GM21447 (cell line): ENCODE measurements at regions not wholly inside any gene's neighbourhood (a gene's known extent, or its start where the extent isn't known, plus 50 kb on each side); places are given as distances from the start of the nearest gene placed in this dataset.

ENCODE experiments used
- ATAC-seq: cut with Tn5 transposase; IDR thresholded peaks from one replicate; pipeline ENCODE4 v1.9.1; 2021; ENCODE audit not compliant: unreplicated experiment

DNA sequence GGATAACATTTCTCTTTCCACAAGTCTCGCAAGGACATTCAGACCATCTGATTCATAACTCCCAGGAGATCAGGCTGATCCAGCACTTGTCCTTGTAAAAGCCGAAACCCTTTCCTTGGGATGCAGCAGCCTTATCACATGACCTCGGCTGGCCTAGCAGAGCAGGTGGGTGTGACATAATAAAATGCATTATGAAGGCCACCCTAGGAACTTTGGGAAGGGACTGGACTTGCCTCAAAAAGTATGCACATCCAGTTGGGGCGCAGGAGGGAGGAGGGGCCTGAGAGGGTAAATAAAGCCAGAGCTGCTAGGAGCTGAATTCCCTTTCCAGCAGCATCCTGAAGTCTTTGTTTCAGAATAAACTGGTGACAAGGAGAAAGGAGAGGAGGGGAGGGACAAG lies 260.8 kb downstream of the SNX13 start:
- no peak for ATAC-seq

DNA sequence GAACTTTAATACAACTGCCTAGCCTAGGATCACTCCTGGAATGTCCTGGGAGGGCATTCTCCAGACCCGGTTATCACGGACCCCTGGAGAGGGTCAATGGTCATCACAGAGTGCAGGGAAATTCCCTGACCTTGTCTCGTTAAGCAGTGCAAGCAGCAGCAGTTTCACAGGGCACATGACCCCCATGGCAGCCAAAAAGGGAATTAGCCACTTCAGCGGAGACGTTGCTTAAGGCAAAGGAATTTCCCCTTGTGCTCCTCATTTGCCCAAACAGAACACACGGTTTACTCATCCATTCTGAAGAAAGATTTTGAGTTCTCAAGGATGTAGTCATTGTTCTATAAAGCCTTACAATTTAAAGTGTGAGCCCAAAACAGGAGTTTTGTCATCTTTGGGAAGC lies 260.3 kb downstream of the SNX13 start:
- ATAC-seq, result no peak

GRCh38 chr7:17680943-17681351 lies 259.3 kb downstream of the SNX13 start:
- no peak for ATAC-seq

DNA sequence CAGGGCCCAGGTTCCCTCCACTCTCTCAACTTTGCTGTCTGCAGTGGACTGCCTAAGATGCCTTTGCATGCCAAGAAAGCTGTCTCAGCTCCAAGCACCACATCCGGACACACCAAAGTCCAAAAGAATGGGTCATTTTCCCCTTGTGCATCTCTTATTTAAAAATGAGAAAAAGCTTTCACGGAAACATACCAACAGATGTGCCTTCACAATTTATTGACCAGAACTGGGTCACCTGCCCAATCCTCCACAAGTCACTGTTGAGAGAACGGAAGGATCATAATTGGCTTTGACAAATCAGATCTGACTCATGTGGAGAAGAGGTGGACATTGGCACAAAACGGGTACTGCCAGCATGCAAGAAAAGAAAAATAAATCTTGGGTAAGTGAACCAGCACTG lies 258.3 kb downstream of the SNX13 start:
- ATAC-seq, result no peak

DNA sequence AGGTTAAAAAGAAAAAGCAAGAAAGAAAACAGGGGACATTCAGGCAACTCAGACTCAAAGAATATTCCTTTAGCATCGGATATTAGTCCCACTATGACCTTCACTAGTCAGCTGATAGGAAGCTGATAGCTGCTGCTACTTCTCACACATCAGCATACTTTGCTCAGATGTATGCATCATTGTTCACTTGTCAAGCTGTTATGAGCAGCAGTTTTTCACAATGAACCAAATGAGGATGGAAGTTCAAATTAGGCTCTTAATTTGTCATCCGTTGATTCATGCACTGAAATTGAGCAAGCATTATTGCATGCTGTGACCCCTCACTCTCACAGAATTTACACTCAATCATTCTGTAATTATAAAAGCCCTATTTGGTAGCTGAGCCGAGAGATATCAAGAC lies 257.7 kb downstream of the SNX13 start:
- no peak for ATAC-seq

DNA sequence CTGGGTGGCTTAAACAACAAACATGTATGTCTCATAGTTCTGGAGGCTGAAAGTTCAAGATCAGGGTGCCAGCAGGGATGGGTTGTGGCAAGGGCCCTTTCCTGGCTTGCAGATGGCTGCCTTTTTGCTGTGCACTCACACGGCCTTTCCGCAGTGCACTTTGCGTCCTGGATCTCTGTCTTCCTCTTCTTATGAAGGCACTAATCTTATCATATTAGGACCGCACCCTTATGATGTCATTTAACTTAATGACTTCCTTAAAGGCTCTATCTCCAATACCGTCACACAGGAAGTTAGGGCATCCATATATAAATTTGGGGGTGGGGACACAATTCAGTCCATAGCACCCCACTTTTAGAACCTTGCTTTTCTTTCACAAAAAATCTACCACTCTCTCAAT lies 255.2 kb downstream of the SNX13 start:
- no peak for ATAC-seq

DNA sequence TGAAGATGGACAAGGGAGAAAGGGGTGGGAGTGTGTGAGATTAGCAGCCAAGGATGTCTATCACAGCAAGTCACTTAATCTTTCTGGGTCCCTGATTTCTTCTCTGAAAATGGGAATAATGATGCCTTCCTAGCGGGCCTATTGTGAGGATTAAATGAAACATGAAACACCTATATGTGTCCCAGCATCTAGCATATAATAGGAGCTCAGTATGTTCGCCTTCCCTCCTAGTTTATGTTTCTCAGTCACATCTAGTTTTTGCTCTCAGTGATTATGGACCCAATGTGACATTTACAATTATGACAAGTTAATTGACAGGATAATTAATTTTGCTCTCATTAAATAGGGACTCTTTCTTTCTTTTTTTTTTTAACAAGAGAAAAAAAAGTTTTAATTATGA lies 252.9 kb downstream of the SNX13 start:
- no peak for ATAC-seq

- ATAC-seq, result no peak
Measured at GRCh38 chr7:17689361-17689902, 250.9 kb downstream of the SNX13 start.

GRCh38 chr7:17690030-17690429 lies 250.3 kb downstream of the SNX13 start:
- ATAC-seq, result peak; percentile 78

- ATAC-seq, result no peak
Measured at GRCh38 chr7:17696422-17696821, 243.9 kb downstream of the SNX13 start.

GRCh38 chr7:17697128-17697881 lies 243.0 kb downstream of the SNX13 start:
- ATAC-seq, result no peak

GRCh38 chr7:17699696-17700095 lies 240.6 kb downstream of the SNX13 start:
- no peak for ATAC-seq

DNA sequence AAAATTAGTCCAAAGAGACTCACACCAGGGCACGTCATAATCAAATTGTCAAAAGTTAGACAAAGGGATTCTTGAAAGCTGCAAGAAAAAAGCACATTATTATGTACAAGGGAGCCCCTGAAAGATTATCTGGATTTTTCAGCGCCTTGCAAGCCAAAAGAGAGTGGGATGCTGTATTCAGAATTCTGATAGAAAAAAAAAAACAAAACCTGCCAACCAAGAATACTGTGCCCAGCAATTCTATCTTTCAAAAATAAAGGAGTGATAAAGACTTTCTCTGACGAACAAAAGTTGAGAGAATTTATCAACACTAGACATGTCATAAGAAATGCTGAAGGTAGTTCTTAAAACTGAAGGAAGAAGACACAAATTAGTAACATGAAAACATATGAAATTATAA lies 240.2 kb downstream of the SNX13 start:
- no peak for ATAC-seq

DNA sequence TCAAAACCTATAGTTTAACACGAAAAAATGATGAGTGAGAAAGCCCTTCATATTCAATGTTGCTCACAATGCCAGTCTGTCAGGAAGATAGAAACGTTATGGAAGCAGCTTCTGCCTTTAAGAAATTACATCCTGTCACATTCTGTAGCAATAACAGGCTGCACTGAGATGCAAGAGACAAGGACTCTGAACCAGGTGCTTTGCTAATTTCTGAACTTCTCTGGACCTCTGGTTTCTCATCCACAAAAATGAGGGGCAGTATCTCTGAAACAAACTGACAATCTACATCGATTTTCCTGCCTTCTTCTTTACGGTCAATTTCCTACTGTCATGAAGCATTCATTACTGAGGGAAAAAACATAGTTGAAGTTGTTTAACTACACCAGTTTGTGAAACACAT lies 234.0 kb downstream of the SNX13 start:
- ATAC-seq, result no peak

- no peak for ATAC-seq
Measured at GRCh38 chr7:17706734-17707133, 233.6 kb downstream of the SNX13 start.

- no peak for ATAC-seq
Measured at GRCh38 chr7:17709127-17709526, 231.2 kb downstream of the SNX13 start.

DNA sequence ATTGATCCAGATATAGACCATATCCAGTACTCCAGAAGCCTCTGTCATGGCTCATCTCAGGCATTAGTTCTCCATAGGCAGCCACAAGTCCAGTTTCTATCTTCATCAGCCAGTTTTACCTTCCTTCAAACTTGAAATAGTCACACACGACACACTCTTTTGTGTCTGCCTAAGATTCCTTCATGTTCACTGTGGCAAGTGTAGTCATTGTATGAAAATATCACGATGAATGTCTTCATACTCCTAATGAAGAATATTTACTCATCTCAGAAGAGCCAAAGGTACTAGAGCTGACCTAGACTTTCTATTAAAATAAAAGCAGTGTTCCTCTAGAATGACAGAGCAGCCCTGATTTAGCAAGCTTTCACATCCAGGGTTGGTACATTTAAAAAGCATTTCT lies 230.7 kb downstream of the SNX13 start:
- no peak for ATAC-seq

GRCh38 chr7:17710312-17710711 lies 230.0 kb downstream of the SNX13 start:
- ATAC-seq, result no peak

GRCh38 chr7:17713584-17713983 lies 226.7 kb downstream of the SNX13 start:
- no peak for ATAC-seq

GRCh38 chr7:17716816-17717215 lies 223.5 kb downstream of the SNX13 start:
- ATAC-seq, result no peak

DNA sequence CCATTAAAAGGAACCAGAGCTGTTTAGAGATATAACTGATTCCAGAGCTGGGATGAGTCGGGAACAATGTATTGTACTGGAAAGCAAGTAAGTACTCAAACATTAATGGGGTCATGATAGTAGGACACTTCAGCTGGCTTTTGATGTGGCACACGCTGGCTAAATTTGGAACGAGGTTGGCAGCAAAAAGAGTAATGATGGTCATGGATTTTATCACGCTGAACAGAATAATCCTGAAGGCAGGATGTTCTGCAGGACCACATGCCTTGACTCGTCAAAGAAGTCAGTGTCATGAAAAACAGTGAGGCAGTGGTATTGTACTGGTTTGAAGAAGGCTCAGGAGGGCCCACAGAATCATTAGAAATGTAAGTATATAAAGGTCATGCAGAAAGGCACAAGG lies 220.3 kb downstream of the SNX13 start:
- ATAC-seq, result no peak

DNA sequence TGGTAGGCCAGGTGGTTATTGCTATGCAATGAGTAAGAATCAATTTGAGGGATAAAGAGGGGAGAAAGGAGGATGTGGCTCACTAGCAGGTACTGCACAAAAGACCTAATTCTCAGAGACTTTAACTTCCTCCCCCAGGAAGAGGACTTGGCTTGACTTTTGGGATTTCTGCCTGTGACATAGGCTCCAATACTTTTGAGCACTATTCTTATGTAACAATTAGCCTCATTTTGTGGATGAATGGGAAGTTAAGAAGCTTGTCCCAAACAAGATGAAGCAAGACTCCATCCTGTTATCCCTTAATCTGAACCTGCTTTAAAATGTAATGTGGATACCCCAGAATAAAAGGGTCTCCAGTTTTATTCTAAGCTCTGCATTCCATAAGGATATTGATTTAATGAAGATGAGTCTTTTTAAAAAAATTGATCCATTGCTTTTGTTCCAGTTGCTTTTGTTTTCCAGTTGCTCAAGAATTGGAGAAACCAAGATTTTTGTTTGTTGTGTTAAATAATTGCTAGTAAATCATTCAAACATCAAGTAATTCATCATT lies 218.5 kb downstream of the SNX13 start:
- ATAC-seq, result no peak

DNA sequence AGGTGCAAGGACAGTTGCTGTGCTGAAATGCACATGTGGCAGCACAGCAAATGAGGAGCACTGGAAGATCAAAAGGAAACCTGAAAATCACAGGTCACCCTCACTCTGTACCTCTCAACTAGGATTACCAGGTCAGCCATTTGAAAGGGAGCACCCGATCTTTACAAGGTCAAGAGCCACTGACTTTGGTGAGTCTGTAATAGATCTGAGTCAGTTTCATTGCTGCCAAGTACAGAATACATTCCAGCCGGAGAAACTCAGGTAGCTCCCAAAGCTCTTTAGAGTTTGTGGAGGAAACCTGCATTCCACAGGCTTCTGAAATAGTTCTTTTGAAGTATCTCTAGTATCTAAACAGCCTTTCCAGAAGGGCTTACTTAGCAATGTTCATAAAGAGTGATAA lies 217.5 kb downstream of the SNX13 start:
- no peak for ATAC-seq
